ENCODE measurements at regions not wholly inside any gene's neighbourhood (a gene's known extent, or its start where the extent isn't known, plus 50 kb on each side); places are given as distances from the start of the nearest gene placed in this dataset.

GRCh38 chr2:198587741-198588140 lies 783.3 kb downstream of the PLCL1 start:
- no peaks in the 10 kb centered on the region for H3K27me3 ChIP-seq
- H3K4me1 ChIP-seq, result no peaks in the 10 kb centered on the region
- no peak overlapping the region for H3K4me3 ChIP-seq
- TF ChIP-seq EP300 (IDR thresholded peaks at IDR 0.05), result no peak
- TF ChIP-seq POLR2AphosphoS5 (IDR thresholded peaks at IDR 0.05), result no peak
- no peak for TF ChIP-seq CTCF (IDR thresholded peaks at IDR 0.05)
- no peak for TF ChIP-seq POLR2A (IDR thresholded peaks at IDR 0.05)
- DNase-seq (ENCODE audit: low spot score in 2 of 2), result no peak
- no peaks in the 10 kb centered on the region for H3K36me3 ChIP-seq
- H3K27ac ChIP-seq, result no peak overlapping the region
- no peaks in the 10 kb centered on the region for H3K9me3 ChIP-seq
- 67% methylated on average over 7 of the region's 7 CpGs for WGBS

GRCh38 chr2:198587240-198587639 lies 782.8 kb downstream of the PLCL1 start:
- no peak overlapping the region for H3K27ac ChIP-seq
- TF ChIP-seq POLR2AphosphoS5 (IDR thresholded peaks at IDR 0.05) (no peak), CTCF (IDR thresholded peaks at IDR 0.05) (no peak), EP300 (IDR thresholded peaks at IDR 0.05) (no peak), POLR2A (IDR thresholded peaks at IDR 0.05) (no peak)
- H3K4me1 ChIP-seq, result no peaks in the 10 kb centered on the region
- WGBS, result 78% methylated on average over 7 of the region's 7 CpGs
- H3K36me3 ChIP-seq, result no peaks in the 10 kb centered on the region
- no peak overlapping the region for H3K4me3 ChIP-seq
- no peaks in the 10 kb centered on the region for H3K27me3 ChIP-seq
- H3K9me3 ChIP-seq, result no peaks in the 10 kb centered on the region
- DNase-seq (ENCODE audit: low spot score in 2 of 2), result no peak

DNA sequence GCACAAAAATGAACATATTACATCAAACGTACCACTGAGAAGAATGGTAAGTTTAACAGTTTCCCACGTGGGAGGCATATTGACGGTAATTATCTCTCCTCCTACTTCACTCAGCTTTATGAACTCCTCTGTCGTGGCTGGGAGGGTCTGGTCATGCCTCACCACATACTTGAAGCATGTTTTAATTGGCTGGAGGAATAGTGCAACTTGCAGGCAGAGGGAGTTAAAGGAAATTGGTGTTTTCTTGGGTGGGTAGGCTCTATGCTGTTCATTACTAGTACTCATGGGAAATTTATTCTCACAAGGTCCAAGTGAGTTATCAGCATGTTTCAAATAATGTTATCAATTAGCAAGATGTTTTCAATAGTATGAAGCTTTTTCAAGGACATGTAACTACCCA lies 767.0 kb downstream of the PLCL1 start:
- no peak for DNase-seq (ENCODE audit: low spot score in 2 of 2)
- WGBS, result 36% methylated on average over 4 of the region's 4 CpGs
- no peaks in the 10 kb centered on the region for H3K4me1 ChIP-seq
- no peak for TF ChIP-seq POLR2A (IDR thresholded peaks at IDR 0.05)
- TF ChIP-seq EP300 (IDR thresholded peaks at IDR 0.05), result no peak
- TF ChIP-seq POLR2AphosphoS5 (IDR thresholded peaks at IDR 0.05), result no peak
- no peak for TF ChIP-seq CTCF (IDR thresholded peaks at IDR 0.05)
- no peaks in the 10 kb centered on the region for H3K36me3 ChIP-seq
- no peak overlapping the region for H3K4me3 ChIP-seq
- no peaks in the 10 kb centered on the region for H3K27me3 ChIP-seq
- no peak overlapping the region for H3K27ac ChIP-seq
- no peaks in the 10 kb centered on the region for H3K9me3 ChIP-seq

GRCh38 chr2:198558176-198558575 lies 753.8 kb downstream of the PLCL1 start:
- Histone ChIP-seq H3K36me3 (no peaks in the 10 kb centered on the region), H3K27ac (no peak overlapping the region), H3K4me3 (no peak overlapping the region), H3K4me1 (no peaks in the 10 kb centered on the region), H3K9me3 (peaks cover 3% of the 10 kb centered on the region), H3K27me3 (no peaks in the 10 kb centered on the region)
- TF ChIP-seq EP300 (IDR thresholded peaks at IDR 0.05) (no peak), CTCF (IDR thresholded peaks at IDR 0.05) (no peak), POLR2AphosphoS5 (IDR thresholded peaks at IDR 0.05) (no peak), POLR2A (IDR thresholded peaks at IDR 0.05) (no peak)
- 78% methylated on average over 2 of the region's 2 CpGs for WGBS
- DNase-seq (ENCODE audit: low spot score in 2 of 2), result no peak

- H3K36me3 ChIP-seq, result no peaks in the 10 kb centered on the region
- H3K4me3 ChIP-seq, result no peak overlapping the region
- TF ChIP-seq POLR2A (IDR thresholded peaks at IDR 0.05) (no peak), CTCF (IDR thresholded peaks at IDR 0.05) (no peak), POLR2AphosphoS5 (IDR thresholded peaks at IDR 0.05) (no peak), EP300 (IDR thresholded peaks at IDR 0.05) (no peak)
- H3K27ac ChIP-seq, result no peak overlapping the region
- WGBS, result 43% methylated on average over 2 of the region's 2 CpGs
- H3K4me1 ChIP-seq, result no peaks in the 10 kb centered on the region
- no peak for DNase-seq (ENCODE audit: low spot score in 2 of 2)
- H3K9me3 ChIP-seq, result no peaks in the 10 kb centered on the region
- no peaks in the 10 kb centered on the region for H3K27me3 ChIP-seq
Measured at GRCh38 chr2:198546122-198546521, 741.7 kb downstream of the PLCL1 start.

All from suprapubic skin (tissue), 4 donors.